KMS-11 (cell line): ENCODE measurements at regions not wholly inside any gene's neighbourhood (a gene's known extent, or its start where the extent isn't known, plus 50 kb on each side); places are given as distances from the start of the nearest gene placed in this dataset.

Source experiments
- H2AFZ ChIP-seq: fragments of 200-600 bp; sonication (generic); 2 replicates; pipeline ENCODE4 v1.6.1; 2016; ENCODE audit warnings: antibody characterized with exemption, mixed run types, low read depth
- H3K27ac ChIP-seq: fragments of 200-600 bp; sonication (generic); 2 replicates; pipeline ENCODE4 v1.6.1; 2016; ENCODE audit warnings: mild to moderate bottlenecking, mixed run types
- H3K27me3 ChIP-seq: fragments of 200-600 bp; sonication (generic); 2 replicates; pipeline ENCODE4 v1.6.1; 2017; ENCODE audit warnings: mild to moderate bottlenecking, low read depth, mixed run types, moderate library complexity; ENCODE audit not compliant: insufficient read depth
- H3K36me3 ChIP-seq: fragments of 200-600 bp; sonication (generic); 2 replicates; pipeline ENCODE4 v1.6.1; 2017; ENCODE audit warnings: mild to moderate bottlenecking, mixed run types; ENCODE audit not compliant: insufficient read depth
- H3K4me1 ChIP-seq: fragments of 200-600 bp; sonication (generic); 2 replicates; pipeline ENCODE4 v1.6.1; 2016; ENCODE audit warnings: mild to moderate bottlenecking, low read depth, mixed run types; ENCODE audit not compliant: poor library complexity, severe bottlenecking
- H3K4me2 ChIP-seq: fragments of 200-600 bp; sonication (generic); 2 replicates; pipeline ENCODE4 v1.7.0; 2016; ENCODE audit warnings: mild to moderate bottlenecking, mixed run types
- H3K4me3 ChIP-seq: fragments of 200-600 bp; sonication (generic); IDR thresholded peaks from 2 replicates; pipeline ENCODE4 v1.6.1; 2017; ENCODE audit warnings: low read depth, low read length, mixed read lengths; ENCODE audit not compliant: insufficient read depth
- H3K79me2 ChIP-seq: fragments of 200-600 bp; sonication (generic); 2 replicates; pipeline ENCODE4 v1.6.1; 2016; ENCODE audit warnings: low read depth, mixed run types; ENCODE audit not compliant: insufficient read depth
- H3K9ac ChIP-seq: fragments of 200-600 bp; sonication (generic); 2 replicates; pipeline ENCODE4 v1.6.1; 2016; ENCODE audit warnings: mild to moderate bottlenecking, mixed run types
- H4K20me1 ChIP-seq: fragments of 200-600 bp; sonication (generic); 2 replicates; pipeline ENCODE4 v1.6.1; 2016; ENCODE audit warnings: mild to moderate bottlenecking, mixed run types; ENCODE audit not compliant: insufficient read depth
- TF ChIP-seq, protein P1 (sequence below): fragments of 200-600 bp; sonication (generic); conservative IDR thresholded peaks from 2 replicates; pipeline ENCODE4 v1.6.1; 2017; ENCODE audit warnings: low read depth, mild to moderate bottlenecking, antibody characterized with exemption, low read length, moderate library complexity, mixed read lengths

GRCh38 chr10:44460416-44460815 is 75.5 kb upstream of the CXCL12 start:
- no peaks in the 10 kb centered on the region for H4K20me1 ChIP-seq
- H3K79me2 ChIP-seq: no peaks in the 10 kb centered on the region
- no peak overlapping the region for H3K4me3 ChIP-seq
- no peak overlapping the region for H2AFZ ChIP-seq
- no peaks in the 10 kb centered on the region for H3K27me3 ChIP-seq
- H3K9ac ChIP-seq: no peak overlapping the region
- no peaks in the 10 kb centered on the region for H3K4me1 ChIP-seq
- no peaks in the 10 kb centered on the region for H3K36me3 ChIP-seq
- TF ChIP-seq, protein P1, sequence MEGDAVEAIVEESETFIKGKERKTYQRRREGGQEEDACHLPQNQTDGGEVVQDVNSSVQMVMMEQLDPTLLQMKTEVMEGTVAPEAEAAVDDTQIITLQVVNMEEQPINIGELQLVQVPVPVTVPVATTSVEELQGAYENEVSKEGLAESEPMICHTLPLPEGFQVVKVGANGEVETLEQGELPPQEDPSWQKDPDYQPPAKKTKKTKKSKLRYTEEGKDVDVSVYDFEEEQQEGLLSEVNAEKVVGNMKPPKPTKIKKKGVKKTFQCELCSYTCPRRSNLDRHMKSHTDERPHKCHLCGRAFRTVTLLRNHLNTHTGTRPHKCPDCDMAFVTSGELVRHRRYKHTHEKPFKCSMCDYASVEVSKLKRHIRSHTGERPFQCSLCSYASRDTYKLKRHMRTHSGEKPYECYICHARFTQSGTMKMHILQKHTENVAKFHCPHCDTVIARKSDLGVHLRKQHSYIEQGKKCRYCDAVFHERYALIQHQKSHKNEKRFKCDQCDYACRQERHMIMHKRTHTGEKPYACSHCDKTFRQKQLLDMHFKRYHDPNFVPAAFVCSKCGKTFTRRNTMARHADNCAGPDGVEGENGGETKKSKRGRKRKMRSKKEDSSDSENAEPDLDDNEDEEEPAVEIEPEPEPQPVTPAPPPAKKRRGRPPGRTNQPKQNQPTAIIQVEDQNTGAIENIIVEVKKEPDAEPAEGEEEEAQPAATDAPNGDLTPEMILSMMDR: no peak
- H3K27ac ChIP-seq: no peak overlapping the region
- no peak overlapping the region for H3K4me2 ChIP-seq

DNA sequence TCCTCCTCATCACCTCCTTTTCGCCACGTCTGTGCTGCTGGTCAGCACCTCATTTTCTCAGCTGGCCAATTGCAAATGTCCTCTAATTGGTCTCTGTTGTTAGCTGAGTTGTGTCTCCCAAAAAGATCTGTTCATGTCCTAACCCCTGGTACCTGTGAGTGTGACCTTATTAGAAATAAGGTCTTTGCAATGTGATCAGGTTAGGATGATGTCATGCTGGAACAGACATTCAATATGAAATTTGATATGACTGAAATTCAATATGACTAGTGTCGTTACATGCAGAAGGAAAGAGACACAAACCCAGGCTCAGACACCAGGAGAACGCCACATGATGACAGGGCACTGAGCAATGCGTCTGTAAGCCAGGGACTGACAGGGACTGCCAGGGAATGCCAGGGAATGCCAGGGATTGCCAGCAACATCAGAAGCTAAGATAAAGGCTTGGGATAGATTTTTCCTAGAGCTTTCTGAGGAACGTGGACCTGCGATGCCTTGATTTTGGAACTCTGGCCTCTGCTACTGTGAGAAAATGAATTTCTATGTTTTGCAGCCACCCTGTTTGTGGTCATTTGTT is 77.5 kb upstream of the CXCL12 start:
- no peaks in the 10 kb centered on the region for H3K27me3 ChIP-seq
- H3K79me2 ChIP-seq: no peaks in the 10 kb centered on the region
- H3K27ac ChIP-seq: no peak overlapping the region
- no peak overlapping the region for H2AFZ ChIP-seq
- no peak overlapping the region for H3K9ac ChIP-seq
- no peak overlapping the region for H3K4me2 ChIP-seq
- TF ChIP-seq, protein P1: no peak
- no peaks in the 10 kb centered on the region for H3K36me3 ChIP-seq
- H4K20me1 ChIP-seq: no peaks in the 10 kb centered on the region
- no peak overlapping the region for H3K4me3 ChIP-seq
- H3K4me1 ChIP-seq: no peaks in the 10 kb centered on the region

DNA sequence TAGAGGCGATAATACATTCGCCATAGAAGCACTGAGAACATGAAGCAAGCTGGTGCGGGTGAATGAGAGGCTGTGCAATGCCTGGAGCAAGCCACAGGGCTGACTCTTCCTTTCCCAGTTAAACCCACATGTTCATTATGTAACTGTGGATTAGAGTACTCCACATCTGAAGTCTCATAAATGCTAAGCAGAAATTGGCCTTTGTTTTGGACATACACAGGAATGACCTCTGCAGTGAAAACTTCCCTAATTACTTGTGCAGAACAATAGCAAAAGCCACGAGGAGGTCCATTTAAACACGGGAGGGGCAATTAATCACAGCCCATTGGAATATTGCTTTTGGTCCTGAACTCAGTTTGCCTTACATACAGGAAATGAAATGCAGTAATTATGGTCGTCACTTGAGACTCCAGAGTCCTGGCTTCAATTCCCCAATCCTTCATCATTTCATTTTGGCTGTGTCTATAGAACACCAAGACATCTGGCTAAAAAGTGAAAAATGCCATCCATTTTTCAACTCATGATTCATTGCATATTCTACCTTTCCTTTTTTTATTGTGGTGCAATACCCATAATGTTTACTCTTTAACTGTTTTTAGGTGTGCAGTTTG is 78.7 kb upstream of the CXCL12 start:
- TF ChIP-seq, protein P1: no peak

GRCh38 chr10:44464503-44464902 is 79.6 kb upstream of the CXCL12 start:
- no peak overlapping the region for H3K9ac ChIP-seq
- H3K79me2 ChIP-seq: no peaks in the 10 kb centered on the region
- no peak overlapping the region for H3K27ac ChIP-seq
- H3K4me1 ChIP-seq: no peaks in the 10 kb centered on the region
- no peaks in the 10 kb centered on the region for H3K36me3 ChIP-seq
- H3K4me2 ChIP-seq: no peak overlapping the region
- H2AFZ ChIP-seq: no peak overlapping the region
- H4K20me1 ChIP-seq: no peaks in the 10 kb centered on the region
- TF ChIP-seq, protein P1: no peak
- no peaks in the 10 kb centered on the region for H3K27me3 ChIP-seq
- no peak overlapping the region for H3K4me3 ChIP-seq

More for the DNA sequence above, 78.7 kb upstream of the CXCL12 start:
- H3K4me3 ChIP-seq: no peak overlapping the region
- H3K79me2 ChIP-seq: no peaks in the 10 kb centered on the region
- no peaks in the 10 kb centered on the region for H3K27me3 ChIP-seq
- H3K4me1 ChIP-seq: no peaks in the 10 kb centered on the region
- H3K36me3 ChIP-seq: no peaks in the 10 kb centered on the region
- H3K4me2 ChIP-seq: no peak overlapping the region
- no peaks in the 10 kb centered on the region for H4K20me1 ChIP-seq
- no peak overlapping the region for H2AFZ ChIP-seq
- no peak overlapping the region for H3K27ac ChIP-seq
- no peak overlapping the region for H3K9ac ChIP-seq
